Activated T-helper 17 cell treated with anti-CD3 and anti-CD28 coated beads, Interleukin-2, amount 50 U/mL, for 72 hours (primary cell): ENCODE measurements at regions not wholly inside any gene's neighbourhood (a gene's known extent, or its start where the extent isn't known, plus 50 kb on each side); places are given as distances from the start of the nearest gene placed in this dataset.

ENCODE experiments used
- ATAC-seq: fragments of 150-1000 bp; cut with Tn5 transposase; replicated peaks from 2 replicates; pipeline ENCODE4 v1.10.0; 2021; ENCODE audit warnings: mild to moderate bottlenecking, moderate library complexity
- H3K27ac Mint-ChIP-seq: one replicate; pipeline ENCODE4 v1.8.0; 2022; ENCODE audit warnings: mixed read lengths
- H3K27me3 Mint-ChIP-seq: one replicate; pipeline ENCODE4 v1.8.0; 2022; ENCODE audit warnings: mixed read lengths
- H3K36me3 Mint-ChIP-seq: one replicate; pipeline ENCODE4 v1.8.0; 2022; ENCODE audit warnings: low read depth, mild to moderate bottlenecking, mixed read lengths
- H3K4me1 Mint-ChIP-seq: one replicate; pipeline ENCODE4 v1.8.0; 2022; ENCODE audit warnings: mixed read lengths
- H3K4me3 Mint-ChIP-seq: one replicate; pipeline ENCODE4 v1.8.0; 2022; ENCODE audit warnings: mild to moderate bottlenecking, mixed read lengths
- H3K9me3 Mint-ChIP-seq: one replicate; pipeline ENCODE4 v1.8.0; 2022; ENCODE audit warnings: mixed read lengths

DNA sequence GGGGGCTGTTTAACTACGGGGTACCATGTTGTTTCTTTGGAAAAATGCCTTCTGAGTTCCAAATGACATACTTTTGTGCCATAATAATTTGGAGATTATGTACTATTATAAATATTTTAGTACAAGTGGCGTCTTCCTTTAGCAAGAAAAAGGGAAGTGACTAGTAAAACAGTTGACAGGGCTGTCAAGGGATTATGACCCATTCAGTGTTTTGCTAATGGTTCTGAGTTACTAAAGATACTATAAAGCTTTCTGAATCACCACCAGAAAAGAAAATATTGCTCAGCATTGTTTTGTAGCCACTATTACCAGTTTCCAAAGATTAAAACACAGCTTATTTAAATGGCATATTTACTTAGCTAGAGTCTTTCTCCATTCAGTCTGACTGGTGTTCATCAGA is 334.9 kb downstream of the SNAPC1 start:
- no peak for ATAC-seq
- no peak overlapping the region for H3K27ac Mint-ChIP-seq
- H3K27me3 Mint-ChIP-seq: peaks cover 19% of the 10 kb centered on the region
- H3K36me3 Mint-ChIP-seq: no peaks in the 10 kb centered on the region
- H3K9me3 Mint-ChIP-seq: no peaks in the 10 kb centered on the region
- H3K4me1 Mint-ChIP-seq: no peaks in the 10 kb centered on the region
- no peak overlapping the region for H3K4me3 Mint-ChIP-seq

DNA sequence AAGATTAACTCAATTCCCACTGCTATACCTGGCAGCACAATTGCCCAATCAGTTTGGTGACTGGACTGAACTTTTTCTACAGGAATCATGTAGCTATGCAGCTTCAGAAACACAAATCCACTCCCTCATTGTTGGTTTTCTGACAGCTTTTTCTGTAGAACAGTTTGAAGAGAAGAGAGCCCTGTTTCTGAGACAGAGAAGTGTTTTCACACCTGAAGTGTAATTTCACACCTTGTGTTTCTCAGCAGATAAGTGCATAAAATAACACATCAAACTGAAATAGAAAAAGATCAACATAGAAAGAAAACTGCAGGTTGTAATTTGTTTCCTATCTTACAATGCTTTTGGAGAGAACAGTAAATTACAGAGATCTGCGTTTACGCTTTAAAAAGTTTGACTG is 335.6 kb downstream of the SNAPC1 start:
- Mint-ChIP-seq H3K9me3 (no peaks in the 10 kb centered on the region), H3K4me3 (no peak overlapping the region), H3K27me3 (peaks cover 19% of the 10 kb centered on the region), H3K36me3 (no peaks in the 10 kb centered on the region), H3K4me1 (no peaks in the 10 kb centered on the region), H3K27ac (no peak overlapping the region)
- no peak for ATAC-seq

GRCh38 chr14:62098357-62098756 is 336.1 kb downstream of the SNAPC1 start:
- no peak for ATAC-seq
- Mint-ChIP-seq H3K9me3 (no peaks in the 10 kb centered on the region), H3K27me3 (peaks cover 20% of the 10 kb centered on the region)

DNA sequence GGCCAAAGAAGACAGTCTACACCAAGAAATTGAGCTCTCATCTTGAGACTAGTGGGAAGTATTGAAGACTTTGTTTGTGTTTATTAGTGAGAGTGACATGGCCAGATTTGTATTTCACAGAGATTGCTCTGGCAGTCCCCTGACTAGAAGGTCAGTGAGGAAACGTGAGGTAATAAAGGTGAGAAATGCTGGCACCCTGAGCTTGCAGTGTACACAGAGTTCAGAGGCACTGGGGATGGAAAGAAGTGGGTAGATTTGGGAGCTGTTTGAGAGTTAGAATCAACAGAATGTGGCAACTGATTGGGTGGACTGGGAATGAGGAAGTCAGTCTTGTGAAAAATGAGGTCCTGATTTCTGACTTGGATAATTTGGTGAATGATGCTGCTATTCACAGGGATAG is 336.9 kb downstream of the SNAPC1 start:
- Mint-ChIP-seq H3K27me3 (peaks cover 23% of the 10 kb centered on the region), H3K36me3 (no peaks in the 10 kb centered on the region), H3K9me3 (no peaks in the 10 kb centered on the region), H3K27ac (no peak overlapping the region), H3K4me3 (no peak overlapping the region), H3K4me1 (no peaks in the 10 kb centered on the region)
- ATAC-seq: no peak

More at GRCh38 chr14:62098357-62098756, 336.1 kb downstream of the SNAPC1 start:
- Mint-ChIP-seq H3K27ac (no peak overlapping the region), H3K4me1 (no peaks in the 10 kb centered on the region), H3K36me3 (no peaks in the 10 kb centered on the region), H3K4me3 (no peak overlapping the region)

GRCh38 chr14:62101189-62101588 is 339.0 kb downstream of the SNAPC1 start:
- no peak for ATAC-seq
- no peaks in the 10 kb centered on the region for H3K4me1 Mint-ChIP-seq
- peaks cover 26% of the 10 kb centered on the region for H3K27me3 Mint-ChIP-seq
- H3K9me3 Mint-ChIP-seq: no peaks in the 10 kb centered on the region
- H3K36me3 Mint-ChIP-seq: no peaks in the 10 kb centered on the region
- H3K27ac Mint-ChIP-seq: no peak overlapping the region
- H3K4me3 Mint-ChIP-seq: no peak overlapping the region

- no peak overlapping the region for H3K4me3 Mint-ChIP-seq
- H3K27me3 Mint-ChIP-seq: peaks cover 26% of the 10 kb centered on the region
- H3K9me3 Mint-ChIP-seq: no peaks in the 10 kb centered on the region
- no peak for ATAC-seq
- no peaks in the 10 kb centered on the region for H3K4me1 Mint-ChIP-seq
- H3K36me3 Mint-ChIP-seq: no peaks in the 10 kb centered on the region
- H3K27ac Mint-ChIP-seq: no peak overlapping the region
These were observed 339.6 kb downstream of the SNAPC1 start for GRCh38 chr14:62101673-62102348.

DNA sequence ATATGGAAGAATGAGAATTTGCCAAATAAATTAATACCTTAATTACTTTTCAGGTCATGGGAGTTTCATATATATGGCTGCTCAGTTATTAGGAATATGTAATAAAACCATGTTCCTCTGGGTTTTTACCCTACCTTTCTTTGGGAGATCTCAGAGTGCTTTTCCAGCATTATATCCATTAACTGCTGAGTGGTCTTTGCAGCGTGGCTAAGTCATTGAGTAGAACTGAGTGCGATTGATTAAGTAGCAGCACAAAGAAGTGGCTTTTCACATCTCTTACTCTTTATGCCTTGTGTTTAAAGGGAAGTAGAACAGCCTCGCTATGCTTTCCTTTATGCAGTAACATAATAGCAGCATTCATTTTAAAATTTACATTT is 340.1 kb downstream of the SNAPC1 start:
- H3K36me3 Mint-ChIP-seq: no peaks in the 10 kb centered on the region
- ATAC-seq: no peak
- H3K27ac Mint-ChIP-seq: no peak overlapping the region
- H3K4me1 Mint-ChIP-seq: no peaks in the 10 kb centered on the region
- H3K27me3 Mint-ChIP-seq: peaks cover 28% of the 10 kb centered on the region
- H3K9me3 Mint-ChIP-seq: no peaks in the 10 kb centered on the region
- no peak overlapping the region for H3K4me3 Mint-ChIP-seq

- peaks cover 24% of the 10 kb centered on the region for H3K27me3 Mint-ChIP-seq
- H3K4me3 Mint-ChIP-seq: no peak overlapping the region
- H3K4me1 Mint-ChIP-seq: no peaks in the 10 kb centered on the region
- no peak for ATAC-seq
- H3K27ac Mint-ChIP-seq: no peak overlapping the region
- no peaks in the 10 kb centered on the region for H3K36me3 Mint-ChIP-seq
- no peaks in the 10 kb centered on the region for H3K9me3 Mint-ChIP-seq
These were observed 341.2 kb downstream of the SNAPC1 start for GRCh38 chr14:62103464-62103863.

DNA sequence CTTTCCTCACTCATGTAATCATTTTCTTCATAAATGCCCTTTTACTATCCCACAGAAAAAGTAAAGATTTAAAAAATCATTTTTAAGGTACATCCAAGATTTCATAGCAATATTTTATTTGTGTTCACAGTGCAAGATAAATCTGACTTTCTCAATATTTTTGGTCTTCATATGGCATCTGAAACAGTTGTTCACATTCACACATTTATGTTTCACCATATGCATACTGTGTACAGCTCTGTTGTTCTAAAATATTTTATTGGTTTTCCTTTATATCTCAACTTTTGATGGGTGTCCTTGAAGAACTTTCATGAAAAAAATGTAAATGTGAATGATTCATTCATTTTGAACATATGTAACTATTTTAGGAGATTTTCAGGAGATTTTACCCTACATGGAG is 348.7 kb downstream of the SNAPC1 start:
- no peak for ATAC-seq
- Mint-ChIP-seq H3K9me3 (no peaks in the 10 kb centered on the region), H3K4me3 (no peak overlapping the region), H3K4me1 (no peaks in the 10 kb centered on the region), H3K27ac (no peak overlapping the region), H3K36me3 (no peaks in the 10 kb centered on the region), H3K27me3 (peaks cover 38% of the 10 kb centered on the region)

DNA sequence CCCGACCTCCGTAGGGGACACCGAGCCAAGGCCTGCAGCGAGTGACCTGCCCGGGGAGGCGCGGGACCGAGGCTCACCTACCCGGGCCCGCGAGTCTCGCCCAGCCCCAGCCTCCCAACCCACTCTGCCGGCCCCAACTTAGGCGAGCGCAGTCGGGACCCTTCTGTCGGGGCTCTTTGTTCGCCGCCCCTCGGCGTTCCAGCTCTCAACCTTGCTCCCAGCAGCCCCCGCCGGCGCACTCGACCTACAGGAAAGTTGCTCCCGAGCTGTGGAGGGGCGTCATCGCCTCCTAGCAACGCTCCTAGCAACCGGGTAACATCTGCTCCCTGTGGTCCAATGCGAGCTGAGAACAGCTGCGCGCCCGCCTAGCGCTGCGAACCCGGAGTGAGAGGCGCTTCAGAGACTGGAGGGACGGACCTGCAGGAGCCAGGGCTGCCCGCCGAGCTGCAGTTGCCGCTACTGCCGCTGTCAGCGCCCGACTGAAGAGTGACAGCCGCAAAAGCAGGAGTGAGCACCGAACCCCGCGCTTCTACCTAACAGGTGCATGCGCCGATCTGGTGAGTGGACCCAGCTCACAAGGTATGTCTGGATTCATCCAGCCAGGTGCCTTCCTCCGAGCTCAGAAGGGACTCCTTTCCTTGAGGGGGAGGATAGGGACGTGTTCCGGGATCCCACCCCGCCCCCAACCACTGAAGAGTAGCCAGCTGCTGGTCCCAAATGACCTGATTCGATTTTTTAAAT is 355.0 kb downstream of the SNAPC1 start:
- Mint-ChIP-seq H3K36me3 (no peaks in the 10 kb centered on the region), H3K4me1 (no peaks in the 10 kb centered on the region), H3K4me3 (peak overlapping the region; percentile 39), H3K27me3 (peaks cover 61% of the 10 kb centered on the region), H3K9me3 (no peaks in the 10 kb centered on the region), H3K27ac (no peak overlapping the region)
- ATAC-seq: peak; percentile 61

DNA sequence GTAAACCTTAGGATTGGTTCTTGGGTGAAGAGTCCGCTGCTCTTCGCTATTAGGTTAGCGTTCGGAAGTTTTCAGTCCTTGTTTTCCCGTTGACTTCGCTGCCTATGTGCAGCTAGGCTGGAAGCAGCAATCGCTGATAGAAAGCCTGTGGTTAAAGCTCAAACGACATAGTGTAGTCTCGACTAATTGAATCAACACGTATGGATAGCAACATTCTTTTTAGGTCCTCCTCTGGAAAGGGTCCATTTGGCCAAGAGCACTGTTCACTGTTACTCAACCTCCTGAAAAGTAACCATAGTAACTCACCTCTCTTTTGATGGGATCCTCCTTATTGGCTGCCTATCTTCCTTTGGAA is 355.5 kb downstream of the SNAPC1 start:
- H3K9me3 Mint-ChIP-seq: no peaks in the 10 kb centered on the region

GRCh38 chr14:62118461-62118860 is 356.2 kb downstream of the SNAPC1 start:
- Mint-ChIP-seq H3K4me3 (no peak overlapping the region), H3K36me3 (no peaks in the 10 kb centered on the region), H3K9me3 (no peaks in the 10 kb centered on the region), H3K4me1 (no peaks in the 10 kb centered on the region), H3K27ac (no peak overlapping the region), H3K27me3 (peaks cover 59% of the 10 kb centered on the region)
- no peak for ATAC-seq

More for the DNA sequence above, 355.5 kb downstream of the SNAPC1 start:
- ATAC-seq: no peak
- Mint-ChIP-seq H3K4me3 (peak overlapping the region; percentile 39), H3K27me3 (peaks cover 59% of the 10 kb centered on the region), H3K4me1 (no peaks in the 10 kb centered on the region), H3K36me3 (no peaks in the 10 kb centered on the region), H3K27ac (no peak overlapping the region)

DNA sequence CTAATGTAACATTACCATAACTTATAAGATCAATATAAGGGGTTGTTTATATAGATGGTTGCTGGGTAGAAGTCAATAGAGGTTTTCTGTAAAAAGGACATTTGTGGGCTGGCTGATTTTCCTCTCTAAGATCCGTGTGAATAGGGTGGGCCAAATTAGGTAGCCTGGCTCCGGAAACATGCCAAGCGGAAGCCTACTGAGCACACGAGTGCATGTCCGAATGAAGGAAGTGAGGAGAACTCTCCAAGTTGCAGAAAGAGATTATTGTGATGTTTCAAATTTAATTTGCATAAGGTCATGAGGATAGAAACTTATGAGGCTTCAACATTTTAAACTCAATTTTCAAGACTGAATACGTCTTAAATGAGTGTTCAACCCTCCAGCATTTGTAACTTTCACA is 356.7 kb downstream of the SNAPC1 start:
- no peaks in the 10 kb centered on the region for H3K36me3 Mint-ChIP-seq

DNA sequence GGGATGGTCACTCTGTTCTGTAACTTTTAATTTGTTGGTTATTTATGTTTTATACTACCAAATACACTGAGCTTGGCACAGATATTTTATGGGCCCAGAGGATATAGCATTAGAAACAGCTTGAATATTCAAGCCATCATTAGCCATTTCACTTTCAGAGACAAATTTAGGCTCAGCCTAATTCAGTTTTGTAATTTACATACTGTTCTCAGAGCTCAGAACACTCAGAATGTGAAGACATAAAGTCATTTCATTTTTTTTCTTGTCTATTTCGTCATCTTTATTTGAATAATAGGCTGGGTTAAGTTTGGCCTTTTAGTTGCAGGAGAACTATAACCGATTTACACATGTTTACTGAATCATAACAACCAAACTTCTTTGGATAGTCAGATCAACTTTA is 361.7 kb downstream of the SNAPC1 start:
- ATAC-seq: no peak
- H3K4me1 Mint-ChIP-seq: no peaks in the 10 kb centered on the region
- H3K36me3 Mint-ChIP-seq: no peaks in the 10 kb centered on the region
- no peak overlapping the region for H3K4me3 Mint-ChIP-seq
- H3K9me3 Mint-ChIP-seq: no peaks in the 10 kb centered on the region
- no peak overlapping the region for H3K27ac Mint-ChIP-seq
- H3K27me3 Mint-ChIP-seq: peaks cover 50% of the 10 kb centered on the region

More for the DNA sequence above, 356.7 kb downstream of the SNAPC1 start:
- no peak for ATAC-seq
- no peaks in the 10 kb centered on the region for H3K4me1 Mint-ChIP-seq
- no peaks in the 10 kb centered on the region for H3K9me3 Mint-ChIP-seq
- no peak overlapping the region for H3K4me3 Mint-ChIP-seq
- peaks cover 57% of the 10 kb centered on the region for H3K27me3 Mint-ChIP-seq
- H3K27ac Mint-ChIP-seq: no peak overlapping the region

GRCh38 chr14:62125793-62126192 is 363.6 kb downstream of the SNAPC1 start:
- H3K4me3 Mint-ChIP-seq: no peak overlapping the region
- no peaks in the 10 kb centered on the region for H3K36me3 Mint-ChIP-seq
- peaks cover 44% of the 10 kb centered on the region for H3K27me3 Mint-ChIP-seq
- no peaks in the 10 kb centered on the region for H3K9me3 Mint-ChIP-seq
- no peak for ATAC-seq
- no peak overlapping the region for H3K27ac Mint-ChIP-seq
- H3K4me1 Mint-ChIP-seq: no peaks in the 10 kb centered on the region
